Hematopoietic multipotent progenitor cell treated with erythropoietin and hydrocortisone succinate and interleukin-3 and kit ligand, for 6 days (in vitro differentiated cells): ENCODE measurements at regions not wholly inside any gene's neighbourhood (a gene's known extent, or its start where the extent isn't known, plus 50 kb on each side); places are given as distances from the start of the nearest gene placed in this dataset.
"Not testable (repeated sequence)": the region's sequence is repeated elsewhere in the genome, so short reads cannot be mapped to it uniquely, and the experiment has no call there.

Source experiments
- DNase-seq: peaks from one replicate; pipeline ENCODE4 v3.0.0-alpha.2; 2015

- DNase-seq: no peak
These were observed 388.2 kb downstream of the USP25 start for GRCh38 chr21:16117851-16118590.

- no peak for DNase-seq
These were observed 394.8 kb downstream of the USP25 start for GRCh38 chr21:16124378-16125138.

- no peak for DNase-seq
These were observed 395.5 kb downstream of the USP25 start for GRCh38 chr21:16125274-16125673.

- not testable (repeated sequence) for DNase-seq
These were observed 402.7 kb downstream of the USP25 start for GRCh38 chr21:16132453-16132852.

GRCh38 chr21:16133248-16133647 lies 403.5 kb downstream of the USP25 start:
- DNase-seq: no peak

GRCh38 chr21:16134134-16134533 lies 404.4 kb downstream of the USP25 start:
- no peak for DNase-seq

GRCh38 chr21:16137106-16137505 lies 407.3 kb downstream of the USP25 start:
- no peak for DNase-seq

- DNase-seq: no peak
These were observed 415.3 kb downstream of the USP25 start for GRCh38 chr21:16145052-16145451.

GRCh38 chr21:16145479-16145878 lies 415.7 kb downstream of the USP25 start:
- DNase-seq: no peak

GRCh38 chr21:16154321-16154720 lies 424.5 kb downstream of the USP25 start:
- DNase-seq: no peak

GRCh38 chr21:16154951-16155635 lies 425.3 kb downstream of the USP25 start:
- no peak for DNase-seq

- DNase-seq: no peak
These were observed 427.2 kb downstream of the USP25 start for GRCh38 chr21:16156841-16157489.

- DNase-seq: no peak
These were observed 429.6 kb downstream of the USP25 start for GRCh38 chr21:16159213-16159970.

GRCh38 chr21:16159971-16160350 lies 430.2 kb downstream of the USP25 start:
- DNase-seq: no peak

- no peak for DNase-seq
These were observed 433.2 kb downstream of the USP25 start for GRCh38 chr21:16162953-16163352.

- DNase-seq: no peak
These were observed 439.3 kb downstream of the USP25 start for GRCh38 chr21:16169102-16169511.

GRCh38 chr21:16169779-16170178 lies 440.0 kb downstream of the USP25 start:
- DNase-seq: no peak

- no peak for DNase-seq
These were observed 446.8 kb downstream of the USP25 start for GRCh38 chr21:16176570-16176969.

GRCh38 chr21:16177532-16177931 lies 447.8 kb downstream of the USP25 start:
- no peak for DNase-seq

- peak; percentile 15 for DNase-seq
These were observed 450.0 kb downstream of the USP25 start for GRCh38 chr21:16179773-16180172.

- DNase-seq: no peak
These were observed 450.8 kb downstream of the USP25 start for GRCh38 chr21:16180614-16181013.

- DNase-seq: no peak
These were observed 451.2 kb downstream of the USP25 start for GRCh38 chr21:16181018-16181417.

- no peak for DNase-seq
These were observed 456.0 kb downstream of the USP25 start for GRCh38 chr21:16185766-16186165.
